Prostate gland (tissue), 2 donors: ENCODE measurements at regions not wholly inside any gene's neighbourhood (a gene's known extent, or its start where the extent isn't known, plus 50 kb on each side); places are given as distances from the start of the nearest gene placed in this dataset.

Experiments used
- CTCF ChIP-seq, 4 experiments: fragments of 200-600 bp in 2 of 4; fragments of 450-650 bp in 2 of 4; sonication (generic) in 2 of 4; IDR thresholded peaks; 1 replicate in 3 of 4; 2 replicates in 1 of 4; pipeline ENCODE4 v1.5.1; 2016 to 2019; ENCODE audit warnings: antibody characterized with exemption in 4 of 4, mild to moderate bottlenecking in 2 of 4, moderate library complexity in 2 of 4
- POLR2A ChIP-seq: fragments of 450-650 bp; IDR thresholded peaks from one replicate; pipeline ENCODE4 v1.6.1; 2016; ENCODE audit warnings: antibody characterized with exemption, mild to moderate bottlenecking
- POLR2AphosphoS5 ChIP-seq: sonication (generic); formaldehyde crosslinking; IDR thresholded peaks from one replicate; pipeline ENCODE4 v1.6.1; 2017; ENCODE audit warnings: antibody characterized with exemption

GRCh38 chr10:57815949-57816348 is 451.7 kb downstream of the IPMK start:
- TF ChIP-seq POLR2A (no peak), CTCF (IDR thresholded peaks at IDR 0.05) (no peak), POLR2AphosphoS5 (no peak)
